HG02678 (cell line): ENCODE measurements at regions not wholly inside any gene's neighbourhood (a gene's known extent, or its start where the extent isn't known, plus 50 kb on each side); places are given as distances from the start of the nearest gene placed in this dataset.

Experiments used
- ATAC-seq: cut with Tn5 transposase; IDR thresholded peaks from one replicate; pipeline ENCODE4 v1.9.1; 2021; ENCODE audit warnings: mild to moderate bottlenecking, moderate library complexity; ENCODE audit not compliant: unreplicated experiment

GRCh38 chr5:112653638-112654205 is 84.0 kb upstream of the APC start:
- no peak for ATAC-seq

DNA sequence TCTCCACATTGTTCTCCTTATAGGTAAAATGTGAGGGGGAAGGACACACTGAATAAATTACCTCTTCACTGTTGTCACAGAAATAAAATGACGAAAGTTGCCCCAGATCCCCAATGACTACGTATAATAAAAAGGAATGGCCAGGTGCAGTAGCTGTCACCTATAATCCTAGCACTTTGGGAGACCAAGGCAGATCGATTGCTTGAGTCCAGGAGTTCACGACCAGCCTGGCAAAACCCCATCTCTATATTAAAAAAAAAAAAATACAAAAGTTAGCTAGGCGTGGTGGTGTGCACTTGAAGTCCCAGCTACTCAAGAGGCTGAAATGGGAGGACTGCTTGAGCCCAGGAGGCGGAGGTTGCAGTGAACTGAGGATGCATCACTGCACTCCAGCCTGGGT is 82.2 kb upstream of the APC start:
- ATAC-seq: no peak

- no peak for ATAC-seq
Observed at GRCh38 chr5:112656451-112656850, 81.2 kb upstream of the APC start.

DNA sequence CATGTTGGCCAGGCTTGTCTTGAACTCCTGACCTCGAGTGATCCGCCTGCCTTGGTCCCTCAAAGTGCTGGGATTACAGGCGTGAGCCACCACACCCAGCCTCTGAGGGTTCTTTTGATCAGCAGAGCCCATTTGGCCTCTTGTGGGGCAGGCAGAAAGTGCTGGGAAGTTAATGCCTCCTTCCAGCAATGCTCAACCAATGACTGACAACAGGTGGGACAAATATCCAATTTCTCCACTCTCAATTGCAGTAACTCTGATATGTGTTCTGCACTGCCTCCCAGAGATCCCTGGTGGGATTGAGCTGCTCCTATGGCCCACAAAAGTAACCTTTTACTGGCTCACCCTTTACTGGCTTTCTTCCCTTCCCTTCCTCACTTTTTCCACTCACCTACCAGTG is 79.9 kb upstream of the APC start:
- no peak for ATAC-seq

GRCh38 chr5:112660359-112660758 is 77.3 kb upstream of the APC start:
- no peak for ATAC-seq

GRCh38 chr5:112663146-112663545 is 74.5 kb upstream of the APC start:
- ATAC-seq: no peak

DNA sequence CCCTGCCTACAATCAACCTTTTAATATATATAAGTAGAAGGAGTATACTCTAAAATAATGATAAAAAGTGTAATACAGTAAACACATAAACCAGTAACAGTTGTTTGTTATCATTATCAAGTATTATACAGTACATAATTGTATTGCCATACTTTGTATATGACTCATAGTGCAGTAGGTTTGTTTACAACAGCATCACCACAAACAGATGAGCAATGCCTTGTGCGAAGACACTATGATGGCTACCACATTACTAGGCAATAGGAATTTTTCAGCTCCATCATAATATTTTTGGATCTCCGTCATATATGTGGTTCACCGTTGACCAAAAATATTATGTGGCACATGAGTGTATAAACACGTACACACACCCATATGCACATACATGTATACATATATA is 69.7 kb upstream of the APC start:
- ATAC-seq: no peak

DNA sequence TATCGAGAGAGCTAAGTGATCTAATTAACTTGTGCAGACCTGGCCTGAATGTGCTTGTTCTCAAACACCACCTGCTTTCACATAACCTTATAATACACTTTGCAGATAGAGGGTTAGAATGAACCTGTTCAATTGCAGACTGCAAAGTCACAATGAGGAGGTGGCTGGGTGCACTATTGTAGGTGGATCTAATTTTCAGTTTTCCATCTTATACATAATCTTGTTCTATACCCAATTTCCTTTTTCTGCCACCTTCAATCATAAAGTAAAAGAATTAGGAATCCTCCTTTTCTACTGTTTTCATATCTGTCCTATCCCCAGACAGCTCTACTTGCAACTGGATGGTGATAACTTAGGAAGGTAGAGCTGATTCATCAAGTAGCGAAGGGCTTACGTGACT is 68.8 kb upstream of the APC start:
- no peak for ATAC-seq

DNA sequence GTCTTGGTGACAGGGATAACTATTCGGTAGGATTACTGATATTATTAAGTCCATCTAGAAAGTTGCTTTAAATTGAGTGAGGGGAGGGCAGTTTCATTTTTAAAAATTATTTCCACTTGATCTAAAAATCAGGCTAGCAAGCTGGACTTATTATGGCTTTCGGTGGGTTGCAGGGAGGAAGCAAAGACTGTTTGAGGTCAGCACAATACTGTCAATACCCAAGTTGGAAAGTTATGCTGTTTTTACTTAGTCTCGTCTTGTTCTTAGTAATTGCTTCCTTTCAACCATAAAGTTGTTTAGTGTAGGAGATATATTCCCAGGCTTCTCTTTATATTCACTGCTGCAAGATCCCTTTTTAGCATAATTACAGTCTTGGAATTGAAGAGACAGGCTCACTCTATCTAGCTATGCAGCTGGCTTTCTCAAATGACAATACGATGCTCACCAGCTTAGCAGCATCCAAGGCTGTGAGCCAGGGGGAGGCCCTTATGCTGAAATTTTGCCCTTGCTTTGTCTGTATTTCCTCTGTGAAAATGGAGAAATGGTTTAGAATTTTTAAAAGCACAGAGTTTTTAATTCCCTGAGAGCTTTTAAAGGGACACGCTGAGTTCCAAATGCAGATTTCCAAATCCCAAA is 68.2 kb upstream of the APC start:
- ATAC-seq: no peak

GRCh38 chr5:112671687-112672086 is 66.0 kb upstream of the APC start:
- ATAC-seq: no peak

- peak; percentile 58 for ATAC-seq
Observed at GRCh38 chr5:112681481-112681908, 56.2 kb upstream of the APC start.

GRCh38 chr5:112682621-112683061 is 55.0 kb upstream of the APC start:
- ATAC-seq: no peak

GRCh38 chr5:112684121-112684520 is 53.6 kb upstream of the APC start:
- peak; percentile 43 for ATAC-seq

- no peak for ATAC-seq
Observed at GRCh38 chr5:112684737-112685136, 52.9 kb upstream of the APC start.

DNA sequence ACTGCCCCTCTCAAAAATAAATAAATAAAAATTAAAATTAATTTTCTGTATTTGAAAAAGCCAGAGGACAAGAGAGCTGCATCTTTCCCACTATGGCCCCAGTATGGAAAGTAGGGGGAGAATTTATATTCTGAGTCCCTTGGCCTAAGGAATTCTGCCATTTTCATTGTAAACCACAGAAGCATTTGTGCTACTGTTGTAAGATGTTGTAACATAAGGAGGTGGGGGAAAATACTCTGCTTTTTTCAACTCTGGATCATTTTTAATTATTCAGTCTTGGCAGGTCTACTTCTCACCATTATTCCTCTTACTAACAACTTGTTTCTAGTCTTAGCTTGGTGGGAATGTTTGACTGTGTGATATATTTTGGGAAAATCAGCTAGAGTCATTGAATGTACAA is 52.3 kb upstream of the APC start:
- ATAC-seq: no peak

DNA sequence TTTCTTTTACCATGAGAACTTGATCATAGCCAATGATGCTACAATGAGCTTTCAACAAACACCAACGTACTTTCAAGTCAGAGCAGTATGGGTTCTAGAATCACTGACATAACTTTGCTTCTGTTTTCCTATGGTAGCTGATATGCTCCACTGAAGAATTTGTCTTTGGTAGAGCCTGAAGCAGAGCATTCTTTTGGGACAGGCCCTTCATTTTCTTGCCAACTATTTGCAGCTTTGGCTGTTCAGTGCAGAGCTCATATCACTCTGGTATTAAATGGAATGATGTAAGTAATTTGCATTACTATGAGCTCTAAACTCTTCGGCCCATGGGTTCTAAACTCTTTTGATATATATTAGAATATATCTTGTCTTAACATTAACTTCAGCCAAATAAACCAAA is 51.8 kb upstream of the APC start:
- no peak for ATAC-seq

GRCh38 chr5:112686675-112687074 is 51.0 kb upstream of the APC start:
- ATAC-seq: no peak

DNA sequence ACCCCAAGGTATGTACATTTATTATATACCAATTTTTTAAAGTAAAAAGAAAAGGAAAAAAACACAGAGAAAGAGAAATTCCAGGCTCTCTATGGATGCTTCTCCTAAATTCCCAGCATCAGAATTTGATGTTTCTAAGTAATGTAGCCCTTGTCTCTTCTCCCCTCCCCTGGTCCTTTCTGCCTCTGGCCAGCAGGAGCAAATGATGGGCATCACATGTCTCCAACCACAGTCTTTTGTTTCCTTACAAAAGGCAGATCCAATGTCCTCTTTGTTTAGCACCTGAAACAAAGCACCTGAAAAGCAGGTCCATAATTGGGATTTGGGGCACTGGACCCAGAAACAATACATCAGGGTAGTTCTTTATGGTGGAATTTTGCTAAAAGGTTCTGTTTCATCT is 50.4 kb upstream of the APC start:
- ATAC-seq: no peak
